Endothelial cell of umbilical vein (primary cell): ENCODE measurements at regions not wholly inside any gene's neighbourhood (a gene's known extent, or its start where the extent isn't known, plus 50 kb on each side); places are given as distances from the start of the nearest gene placed in this dataset.

Source experiments
- CTCF ChIP-seq, 2 donors: IDR thresholded peaks; 1 replicate in 1 of 2; 2 replicates in 1 of 2; pipeline ENCODE4 v1.5.1; 2011; ENCODE audit warnings: low read length in 2 of 2, mild to moderate bottlenecking in 2 of 2, moderate library complexity in 2 of 2, control low read depth in 1 of 2, inconsistent platforms in 1 of 2, low read depth in 1 of 2; ENCODE audit not compliant: insufficient read depth in 1 of 2; ENCODE audit errors: extremely low read depth in 1 of 2
- EZH2 ChIP-seq: IDR thresholded peaks from 2 replicates; pipeline ENCODE4 v1.6.1; 2012; ENCODE audit warnings: borderline replicate concordance, low read depth, mild to moderate bottlenecking, moderate library complexity, low read length, inconsistent platforms; ENCODE audit not compliant: severe bottlenecking
- JUN ChIP-seq: IDR thresholded peaks from 2 replicates; pipeline ENCODE4 v1.6.1; 2011; ENCODE audit warnings: borderline replicate concordance, low read depth; ENCODE audit not compliant: insufficient read length, insufficient read depth
- MAX ChIP-seq: IDR thresholded peaks from 2 replicates; pipeline ENCODE4 v1.6.1; 2011; ENCODE audit not compliant: insufficient read depth, insufficient read length
- MYC ChIP-seq: IDR thresholded peaks from one replicate; pipeline ENCODE4 v1.6.1; 2011; ENCODE audit warnings: mild to moderate bottlenecking, low read depth, low read length
- POLR2A ChIP-seq: IDR thresholded peaks from 2 replicates; pipeline ENCODE4 v1.6.1; 2012; ENCODE audit warnings: low read depth, mild to moderate bottlenecking, control low read depth, low read length
- POLR2AphosphoS5 ChIP-seq: IDR thresholded peaks from 2 replicates; pipeline ENCODE4 v1.6.1; 2012; ENCODE audit warnings: low read depth, mild to moderate bottlenecking, control low read depth, low read length, moderate library complexity; ENCODE audit not compliant: insufficient read depth

DNA sequence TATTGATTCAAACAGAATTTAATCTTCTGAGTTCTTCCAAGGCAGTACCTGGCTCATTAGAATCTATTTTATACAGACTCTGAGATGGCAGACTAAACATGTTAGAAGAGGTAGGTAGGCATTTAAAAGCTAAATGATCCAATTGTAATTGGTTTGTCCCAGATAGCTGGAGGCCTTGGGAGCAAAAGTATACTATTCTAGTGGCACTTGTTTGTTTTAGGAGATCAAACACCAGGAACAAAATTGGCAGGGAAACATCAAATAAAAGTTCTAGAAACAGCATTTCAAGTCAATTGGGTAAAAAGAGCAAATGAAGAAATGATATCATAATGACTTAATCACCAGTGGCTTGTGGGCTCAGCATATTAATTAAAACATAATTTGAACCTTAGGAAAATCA is 521.4 kb downstream of the PRR16 start:
- no peak for TF ChIP-seq CTCF (IDR thresholded peaks at IDR 0.05; ENCODE audit: extremely low read depth in 1 of 2, insufficient read depth in 1 of 2, low read depth in 1 of 2, low read length in 2 of 2)
- TF ChIP-seq EZH2 = no peak
- no peak for TF ChIP-seq POLR2A
- no peak for TF ChIP-seq MAX
- no peak for TF ChIP-seq JUN
- TF ChIP-seq POLR2AphosphoS5 = no peak
- TF ChIP-seq MYC = no peak
